Spleen (tissue), 7 donors: ENCODE measurements at regions not wholly inside any gene's neighbourhood (a gene's known extent, or its start where the extent isn't known, plus 50 kb on each side); places are given as distances from the start of the nearest gene placed in this dataset.

Source experiments
- POLR2A ChIP-seq, 3 donors: fragments of 450-650 bp; IDR thresholded peaks; one replicate each; pipeline ENCODE4 v1.5.1; 2017; ENCODE audit warnings: antibody characterized with exemption in 3 of 3, mild to moderate bottlenecking in 1 of 3
- TF ChIP-seq, protein P1 (sequence below), 11 experiments: fragments of 200-600 bp in 7 of 11; fragments of 450-650 bp in 4 of 11; sonication (generic) in 4 of 11; IDR thresholded peaks in 8 of 11; conservative IDR thresholded peaks in 3 of 11; 1 replicate in 7 of 11; 2 replicates in 4 of 11; pipeline versions ENCODE4 v1.4.0 to v1.8.0; 2016 to 2021; ENCODE audit warnings: antibody characterized with exemption in 11 of 11, inconsistent platforms in 4 of 11, mild to moderate bottlenecking in 1 of 11
- donor health status: DM: no; HTN: no; CAD: no; lungs with moderate emphysema.
- donor health status: DM: no; HTN: no; CAD: no.
- donor health status: DM: no; HTN: no; CAD: no.

DNA sequence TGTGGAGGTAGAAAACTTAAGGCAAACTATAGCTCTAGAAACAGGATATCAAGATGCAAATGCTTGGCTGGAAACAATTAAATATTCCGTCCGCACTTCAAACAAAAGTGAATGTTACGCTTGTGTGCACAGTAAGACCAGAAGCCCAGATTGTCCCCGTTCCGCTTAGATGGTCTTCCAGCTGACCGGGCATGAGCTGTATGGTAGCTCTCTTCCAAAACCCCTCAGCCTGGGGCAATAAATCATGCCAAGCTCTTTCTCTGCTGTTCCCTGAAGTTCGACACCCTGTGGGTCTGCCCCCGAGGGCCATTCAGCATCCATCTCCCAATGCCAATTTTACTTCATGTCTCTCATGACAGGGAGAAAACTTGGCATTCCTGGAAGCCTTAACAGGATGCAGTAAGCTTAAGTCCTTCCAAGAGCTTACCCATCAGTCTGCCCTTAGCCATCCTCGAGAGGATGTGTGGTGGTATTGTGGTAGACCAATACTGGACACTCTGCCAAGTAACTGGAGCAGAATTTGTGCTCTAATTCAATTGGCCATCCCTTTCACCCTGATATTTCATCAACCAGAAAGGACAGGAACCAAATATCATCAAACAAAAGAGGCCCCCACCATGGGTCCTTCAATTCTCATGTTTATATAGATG lies 70.7 kb upstream of the RANBP6 start:
- TF ChIP-seq, protein P1, sequence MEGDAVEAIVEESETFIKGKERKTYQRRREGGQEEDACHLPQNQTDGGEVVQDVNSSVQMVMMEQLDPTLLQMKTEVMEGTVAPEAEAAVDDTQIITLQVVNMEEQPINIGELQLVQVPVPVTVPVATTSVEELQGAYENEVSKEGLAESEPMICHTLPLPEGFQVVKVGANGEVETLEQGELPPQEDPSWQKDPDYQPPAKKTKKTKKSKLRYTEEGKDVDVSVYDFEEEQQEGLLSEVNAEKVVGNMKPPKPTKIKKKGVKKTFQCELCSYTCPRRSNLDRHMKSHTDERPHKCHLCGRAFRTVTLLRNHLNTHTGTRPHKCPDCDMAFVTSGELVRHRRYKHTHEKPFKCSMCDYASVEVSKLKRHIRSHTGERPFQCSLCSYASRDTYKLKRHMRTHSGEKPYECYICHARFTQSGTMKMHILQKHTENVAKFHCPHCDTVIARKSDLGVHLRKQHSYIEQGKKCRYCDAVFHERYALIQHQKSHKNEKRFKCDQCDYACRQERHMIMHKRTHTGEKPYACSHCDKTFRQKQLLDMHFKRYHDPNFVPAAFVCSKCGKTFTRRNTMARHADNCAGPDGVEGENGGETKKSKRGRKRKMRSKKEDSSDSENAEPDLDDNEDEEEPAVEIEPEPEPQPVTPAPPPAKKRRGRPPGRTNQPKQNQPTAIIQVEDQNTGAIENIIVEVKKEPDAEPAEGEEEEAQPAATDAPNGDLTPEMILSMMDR (IDR thresholded peaks at IDR 0.05 in 8 of 11, conservative IDR thresholded peaks at IDR 0.05 in 3 of 11) = no peak
- no peak for TF ChIP-seq POLR2A (IDR thresholded peaks at IDR 0.05)
